MG63 (cell line): ENCODE measurements at regions not wholly inside any gene's neighbourhood (a gene's known extent, or its start where the extent isn't known, plus 50 kb on each side); places are given as distances from the start of the nearest gene placed in this dataset.
A peak's percentile ranks its signal among the peaks of the same experiment; 100 is the strongest.

Source experiments
- DNase-seq: peaks from one replicate; pipeline ENCODE4 v3.0.0-alpha.2; 2020
- H3K27me3 ChIP-seq: fragments of 250-450 bp; sonication (Bioruptor Pico); 2 replicates; pipeline ENCODE4 v1.5.1; 2020; ENCODE audit warnings: mild to moderate bottlenecking, moderate library complexity
- H3K36me3 ChIP-seq: fragments of 250-450 bp; sonication (Bioruptor Pico); 2 replicates; pipeline ENCODE4 v1.5.1; 2020; ENCODE audit warnings: mild to moderate bottlenecking, moderate library complexity
- H3K4me3 ChIP-seq: fragments of 250-450 bp; sonication (Bioruptor Pico); 2 replicates; pipeline ENCODE4 v1.5.1; 2020; ENCODE audit warnings: mild to moderate bottlenecking, moderate library complexity
- H3K9me3 ChIP-seq: fragments of 250-450 bp; sonication (Bioruptor Pico); 2 replicates; pipeline ENCODE4 v1.5.1; 2020; ENCODE audit warnings: mild to moderate bottlenecking, moderate library complexity

DNA sequence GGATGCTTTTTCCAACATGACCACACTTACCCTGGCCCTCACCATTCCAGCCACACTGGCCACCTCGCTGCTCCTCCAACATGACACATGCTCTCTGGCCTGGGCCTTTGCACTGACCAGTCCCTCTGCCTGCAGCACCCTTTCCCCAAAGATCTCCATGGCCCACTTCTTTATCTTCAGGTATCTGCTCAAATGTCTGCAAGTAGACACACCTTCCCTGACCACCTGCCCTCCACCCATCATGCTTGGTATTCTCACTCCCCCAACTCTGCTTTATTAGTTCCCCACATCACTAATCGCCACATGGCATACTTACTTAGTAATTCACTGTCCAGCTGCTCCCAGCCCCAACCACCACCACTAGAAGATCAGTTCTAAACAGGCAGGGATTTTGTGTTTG is 214.2 kb downstream of the BCL11A start:
- DNase-seq, result no peak
- Histone ChIP-seq H3K36me3 (no peaks in the 10 kb centered on the region), H3K4me3 (no peak overlapping the region), H3K27me3 (no peaks in the 10 kb centered on the region), H3K9me3 (no peaks in the 10 kb centered on the region)

DNA sequence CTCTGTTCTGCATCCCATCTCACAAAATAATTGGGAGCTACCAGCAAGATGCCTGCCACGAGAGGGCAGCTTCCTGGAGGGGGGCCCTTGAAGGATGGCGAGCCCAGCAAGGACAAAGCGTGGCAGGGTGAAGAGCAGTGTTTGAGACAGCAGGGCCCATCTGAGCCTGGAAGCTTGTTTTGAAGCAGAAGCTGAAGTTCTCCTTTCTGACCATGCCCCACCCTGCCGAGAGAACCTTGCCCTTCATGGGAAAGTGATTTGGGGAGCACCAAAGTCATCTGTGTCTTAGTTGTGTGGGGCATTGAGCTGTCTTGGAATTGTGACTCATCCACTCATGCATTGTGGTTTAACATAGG is 216.3 kb downstream of the BCL11A start:
- no peaks in the 10 kb centered on the region for H3K27me3 ChIP-seq
- DNase-seq, result peak; percentile 4
- no peak overlapping the region for H3K4me3 ChIP-seq
- no peaks in the 10 kb centered on the region for H3K9me3 ChIP-seq
- no peaks in the 10 kb centered on the region for H3K36me3 ChIP-seq

DNA sequence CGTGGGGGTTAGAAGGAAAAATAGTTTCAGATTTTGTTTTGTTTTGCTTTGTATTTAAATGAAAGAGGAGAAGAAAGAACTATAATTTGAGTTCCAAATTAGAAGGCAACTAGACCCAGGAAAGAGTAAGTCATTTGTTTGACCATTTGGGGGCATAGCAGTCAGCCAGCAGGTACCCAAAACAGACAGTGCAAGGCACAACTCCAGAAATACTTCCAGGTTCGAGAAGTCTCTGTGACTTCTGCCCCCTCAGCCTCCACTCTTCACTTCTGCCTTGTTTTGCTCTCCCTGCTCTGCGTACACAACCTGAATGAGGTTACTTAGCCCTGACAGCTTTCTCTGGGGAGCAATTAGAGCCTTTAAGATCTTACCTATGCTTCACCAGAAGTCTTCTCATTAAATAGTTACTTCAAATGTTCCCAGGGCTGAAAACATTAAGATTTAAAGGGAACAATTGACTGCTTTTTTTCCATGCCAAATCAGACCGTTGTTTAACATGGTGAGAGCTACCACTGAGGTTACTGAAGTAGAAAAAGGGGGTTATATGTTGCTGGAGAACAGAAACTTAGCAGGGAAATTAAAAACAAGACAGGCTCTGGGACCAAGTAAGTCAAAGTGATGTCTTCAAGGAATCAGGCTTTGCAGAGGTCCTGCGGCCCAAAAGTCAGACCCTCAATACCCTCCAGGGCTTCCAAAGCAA is 216.9 kb downstream of the BCL11A start:
- no peak for DNase-seq
- no peaks in the 10 kb centered on the region for H3K27me3 ChIP-seq
- H3K9me3 ChIP-seq, result no peaks in the 10 kb centered on the region
- no peak overlapping the region for H3K4me3 ChIP-seq
- no peaks in the 10 kb centered on the region for H3K36me3 ChIP-seq

DNA sequence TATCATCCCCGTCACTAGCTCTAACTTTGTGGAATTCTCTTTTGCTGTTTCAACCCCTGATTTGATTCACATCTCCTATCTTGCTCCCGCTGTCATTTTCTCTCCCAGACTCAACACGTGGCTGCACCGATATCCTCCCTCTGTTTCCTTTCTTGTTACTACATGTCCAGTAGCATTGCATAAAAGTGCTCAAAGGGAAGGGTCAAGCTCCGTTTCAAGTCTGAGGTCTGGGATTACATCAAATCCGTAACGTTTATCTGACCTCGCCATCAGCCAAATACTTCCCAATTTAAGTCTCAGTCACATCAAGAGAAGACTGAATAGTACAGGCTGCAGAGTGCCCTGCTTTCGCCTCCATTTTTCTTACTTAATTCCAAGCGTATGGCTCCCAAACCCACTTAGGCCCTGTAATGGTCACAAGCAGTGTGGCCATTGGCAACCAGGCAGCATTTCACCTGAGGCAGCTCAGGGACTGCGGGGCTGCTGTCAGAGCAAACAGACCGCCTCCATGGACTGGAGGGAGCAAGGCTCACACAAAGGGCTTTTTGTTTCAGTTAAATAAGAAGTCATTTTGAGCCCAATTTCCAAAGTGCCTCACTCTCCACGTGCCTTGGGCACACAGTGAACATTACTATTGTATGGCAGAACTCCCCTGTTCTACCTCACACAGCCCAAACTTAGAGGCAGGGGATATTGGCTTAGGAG is 217.8 kb downstream of the BCL11A start:
- H3K36me3 ChIP-seq, result no peaks in the 10 kb centered on the region
- DNase-seq, result no peak
- H3K27me3 ChIP-seq, result no peaks in the 10 kb centered on the region
- H3K9me3 ChIP-seq, result no peaks in the 10 kb centered on the region
- H3K4me3 ChIP-seq, result no peak overlapping the region

DNA sequence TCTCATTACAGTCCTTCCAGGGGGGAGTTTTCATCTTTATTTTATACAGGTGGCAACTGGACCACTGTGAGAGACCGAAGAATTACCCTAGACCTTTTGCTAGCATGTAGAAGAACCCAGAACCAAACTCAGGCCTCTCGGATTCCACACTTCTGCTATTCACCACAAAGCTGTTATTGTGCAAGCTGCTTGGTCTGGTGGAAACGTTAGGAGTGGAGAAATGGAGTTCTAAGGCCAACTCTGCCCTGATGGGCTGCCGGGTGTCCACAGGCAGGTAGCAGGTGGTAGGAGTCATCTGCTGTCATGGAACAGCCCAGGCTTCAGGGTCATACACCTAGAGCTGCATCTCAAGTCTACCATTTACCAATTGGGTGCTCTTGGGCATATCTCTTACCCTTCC is 218.8 kb downstream of the BCL11A start:
- no peaks in the 10 kb centered on the region for H3K27me3 ChIP-seq
- no peak for DNase-seq
- no peaks in the 10 kb centered on the region for H3K9me3 ChIP-seq
- H3K4me3 ChIP-seq, result no peak overlapping the region
- H3K36me3 ChIP-seq, result no peaks in the 10 kb centered on the region

DNA sequence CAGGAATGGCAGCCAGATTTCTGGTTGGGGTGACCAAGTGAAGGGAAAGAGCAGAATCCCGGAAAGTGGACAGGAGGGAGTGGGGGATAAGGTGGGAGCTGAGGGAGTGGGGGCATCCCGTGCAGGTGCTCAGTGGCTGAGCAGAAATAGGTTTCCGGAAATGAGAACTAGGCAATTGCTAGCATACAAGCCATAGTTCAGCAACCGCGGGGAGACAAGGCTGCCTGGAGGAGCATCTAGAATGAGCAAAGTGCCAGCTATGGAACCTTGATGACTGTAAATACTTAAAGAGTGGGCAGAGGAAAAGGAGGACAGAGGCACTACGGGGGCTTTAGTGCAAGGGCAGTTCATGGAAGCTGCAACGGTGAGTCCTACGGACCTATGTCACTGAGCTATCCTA is 220.2 kb downstream of the BCL11A start:
- Histone ChIP-seq H3K36me3 (no peaks in the 10 kb centered on the region), H3K9me3 (no peaks in the 10 kb centered on the region), H3K4me3 (no peak overlapping the region), H3K27me3 (no peaks in the 10 kb centered on the region)
- no peak for DNase-seq

DNA sequence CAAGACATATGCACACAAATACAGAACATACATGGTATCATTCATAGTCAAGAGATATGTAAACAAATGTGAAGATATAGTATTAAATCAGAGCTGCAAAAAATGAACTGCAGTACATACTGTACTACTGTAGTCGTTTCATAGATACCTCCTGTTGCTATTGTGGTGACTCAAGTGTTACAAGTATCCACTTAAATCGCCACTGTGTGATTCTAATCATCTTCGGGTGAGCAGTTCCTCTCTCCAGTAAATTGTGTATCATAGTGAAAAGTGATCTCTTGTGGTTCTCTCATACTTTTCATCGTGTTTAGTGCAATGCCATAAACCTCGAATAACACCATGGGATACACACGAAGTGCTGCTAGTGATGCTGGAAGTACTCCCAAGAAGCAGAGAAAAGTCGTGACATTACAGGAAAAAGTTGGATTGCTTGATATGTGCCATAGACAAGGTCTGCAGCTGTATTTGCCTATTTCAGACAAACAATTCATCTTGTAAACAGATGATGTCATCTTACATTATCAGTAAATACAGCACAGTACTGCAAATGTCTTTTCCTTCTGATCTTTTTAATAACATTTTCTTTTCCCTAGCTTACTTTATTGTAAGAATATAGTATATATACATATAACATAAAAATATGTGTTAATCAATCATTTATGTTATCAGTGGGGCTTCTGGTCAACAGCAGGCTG is 222.2 kb downstream of the BCL11A start:
- no peaks in the 10 kb centered on the region for H3K27me3 ChIP-seq
- no peaks in the 10 kb centered on the region for H3K36me3 ChIP-seq
- DNase-seq, result no peak
- H3K9me3 ChIP-seq, result no peaks in the 10 kb centered on the region
- no peak overlapping the region for H3K4me3 ChIP-seq

DNA sequence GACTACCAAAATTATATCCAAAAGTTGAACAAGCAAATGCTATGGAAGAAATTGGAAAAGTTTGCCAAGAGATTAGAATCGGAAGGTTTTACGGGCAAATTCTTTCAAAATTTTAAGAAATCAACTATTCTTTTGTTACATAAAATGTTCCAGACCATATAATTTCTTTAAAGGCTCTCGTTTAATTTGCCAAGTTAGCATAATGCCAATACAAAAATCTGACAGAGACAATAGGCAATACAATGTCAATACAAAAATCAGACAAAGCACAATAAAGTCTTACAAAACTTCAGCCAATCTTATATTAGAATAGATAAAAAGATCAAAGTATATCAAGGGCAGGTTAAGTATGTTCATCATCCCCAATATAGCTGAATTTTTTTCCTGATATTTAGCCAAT is 224.2 kb downstream of the BCL11A start:
- Histone ChIP-seq H3K9me3 (no peaks in the 10 kb centered on the region), H3K27me3 (no peaks in the 10 kb centered on the region), H3K36me3 (no peaks in the 10 kb centered on the region), H3K4me3 (no peak overlapping the region)
- no peak for DNase-seq

DNA sequence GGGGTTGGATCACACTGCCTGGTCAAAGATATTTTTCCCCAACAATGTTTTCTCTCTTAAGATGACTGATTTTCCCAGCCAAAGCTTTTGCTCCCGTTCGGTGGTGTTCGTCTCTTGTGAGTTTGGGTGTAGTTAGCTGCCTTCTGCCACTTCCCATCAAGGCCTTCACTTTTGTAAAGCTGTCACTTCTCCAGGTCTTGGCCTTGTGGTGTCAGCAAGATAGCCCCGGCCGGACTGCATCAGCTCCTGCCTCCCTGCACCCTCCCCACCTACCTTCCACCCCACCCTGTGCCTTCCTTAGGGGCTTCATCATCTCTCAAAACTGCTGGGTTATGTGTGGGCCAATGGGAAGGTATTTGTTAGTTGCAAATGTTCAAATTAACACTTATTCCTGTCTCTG is 228.9 kb downstream of the BCL11A start:
- DNase-seq, result no peak
- Histone ChIP-seq H3K9me3 (no peaks in the 10 kb centered on the region), H3K36me3 (no peaks in the 10 kb centered on the region), H3K27me3 (no peaks in the 10 kb centered on the region), H3K4me3 (no peak overlapping the region)

DNA sequence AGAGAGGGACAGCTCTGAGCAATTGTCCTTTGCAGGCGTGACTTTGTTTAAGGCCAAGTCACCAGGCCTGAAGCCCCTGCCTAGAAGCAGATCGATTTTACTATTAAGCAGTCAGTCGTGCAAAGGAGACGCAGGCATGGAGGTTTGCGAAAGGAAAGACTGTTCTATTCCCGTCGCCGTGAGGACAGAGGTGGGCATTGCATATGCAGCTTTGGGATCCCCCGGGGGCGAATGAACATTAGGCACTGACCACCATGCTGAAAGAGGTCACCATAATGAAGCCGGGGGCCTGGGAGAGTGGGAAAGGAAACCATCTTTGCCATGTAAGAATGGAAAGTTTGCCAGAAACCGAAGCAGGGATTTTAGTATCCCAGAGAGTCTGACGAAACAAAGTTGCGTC is 231.6 kb downstream of the BCL11A start:
- H3K9me3 ChIP-seq, result no peaks in the 10 kb centered on the region
- H3K27me3 ChIP-seq, result no peaks in the 10 kb centered on the region
- H3K4me3 ChIP-seq, result no peak overlapping the region
- no peaks in the 10 kb centered on the region for H3K36me3 ChIP-seq
- DNase-seq, result no peak

DNA sequence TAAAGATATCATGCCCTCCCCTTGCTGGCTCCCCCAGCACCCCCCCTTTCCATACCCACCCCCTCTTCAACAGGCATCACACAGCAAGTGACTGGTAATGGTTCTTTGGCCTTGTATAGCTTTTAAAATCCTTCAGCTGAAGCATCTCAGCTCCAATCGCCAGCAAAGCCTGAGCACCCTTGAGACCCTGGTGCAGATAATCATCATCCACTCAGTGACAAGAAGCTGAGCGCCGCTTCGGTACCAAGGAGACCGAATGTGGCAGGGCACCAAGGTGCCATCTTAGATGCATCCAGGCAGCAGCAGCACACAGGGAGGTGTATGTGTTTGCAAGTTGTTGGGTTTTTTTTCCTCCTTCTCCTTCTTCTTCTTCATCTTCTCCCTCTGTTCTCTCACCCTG is 232.7 kb downstream of the BCL11A start:
- no peaks in the 10 kb centered on the region for H3K36me3 ChIP-seq
- no peaks in the 10 kb centered on the region for H3K9me3 ChIP-seq
- no peak for DNase-seq
- no peaks in the 10 kb centered on the region for H3K27me3 ChIP-seq
- H3K4me3 ChIP-seq, result no peak overlapping the region

DNA sequence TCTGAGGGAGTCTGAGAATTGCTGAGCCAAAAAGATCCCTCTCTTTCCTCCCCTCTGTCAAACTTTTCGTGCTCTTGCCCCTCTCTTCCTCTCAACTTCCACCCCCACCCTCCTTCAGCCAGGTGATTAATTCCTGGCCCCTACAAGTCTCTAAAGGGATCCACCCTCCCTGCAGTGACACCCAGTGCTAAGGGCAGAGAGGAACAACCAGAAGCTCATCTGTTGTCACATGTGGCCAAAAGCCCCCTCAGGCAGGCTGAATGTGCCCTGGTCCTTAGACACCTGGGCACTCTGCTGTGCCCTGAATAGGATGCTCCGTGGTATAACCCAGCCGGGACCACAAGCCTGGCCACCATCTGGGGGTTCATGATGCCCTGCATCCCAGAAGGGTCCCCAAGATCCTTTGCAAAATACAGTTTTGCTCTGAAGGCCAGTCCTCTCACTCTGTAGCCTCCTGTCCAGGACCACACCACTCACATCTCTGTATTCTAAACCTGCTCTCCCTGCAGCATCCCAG is 234.4 kb downstream of the BCL11A start:
- DNase-seq, result no peak
- Histone ChIP-seq H3K4me3 (no peak overlapping the region), H3K36me3 (no peaks in the 10 kb centered on the region), H3K27me3 (no peaks in the 10 kb centered on the region), H3K9me3 (no peaks in the 10 kb centered on the region)

DNA sequence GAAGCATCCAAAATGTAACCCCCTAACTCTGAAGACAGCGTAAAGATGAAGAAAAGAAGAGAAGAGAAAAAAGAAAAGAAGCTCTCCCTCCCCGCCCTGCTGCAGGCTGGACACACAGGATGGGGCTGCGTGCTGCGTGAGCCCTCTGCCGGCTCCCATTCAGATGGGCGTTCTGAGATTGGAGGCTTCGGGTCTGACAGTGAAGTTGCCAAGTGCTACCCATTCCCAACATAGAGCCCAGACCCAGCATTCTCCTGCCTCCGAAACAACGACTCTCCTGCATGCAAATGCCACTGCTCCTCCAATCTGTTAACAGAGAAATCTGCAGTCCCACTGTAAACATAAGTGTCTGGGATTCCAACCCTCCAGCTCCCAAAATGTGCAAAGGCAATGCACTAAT is 234.9 kb downstream of the BCL11A start:
- no peak for DNase-seq
- no peaks in the 10 kb centered on the region for H3K27me3 ChIP-seq
- no peaks in the 10 kb centered on the region for H3K9me3 ChIP-seq
- H3K4me3 ChIP-seq, result no peak overlapping the region
- no peaks in the 10 kb centered on the region for H3K36me3 ChIP-seq

DNA sequence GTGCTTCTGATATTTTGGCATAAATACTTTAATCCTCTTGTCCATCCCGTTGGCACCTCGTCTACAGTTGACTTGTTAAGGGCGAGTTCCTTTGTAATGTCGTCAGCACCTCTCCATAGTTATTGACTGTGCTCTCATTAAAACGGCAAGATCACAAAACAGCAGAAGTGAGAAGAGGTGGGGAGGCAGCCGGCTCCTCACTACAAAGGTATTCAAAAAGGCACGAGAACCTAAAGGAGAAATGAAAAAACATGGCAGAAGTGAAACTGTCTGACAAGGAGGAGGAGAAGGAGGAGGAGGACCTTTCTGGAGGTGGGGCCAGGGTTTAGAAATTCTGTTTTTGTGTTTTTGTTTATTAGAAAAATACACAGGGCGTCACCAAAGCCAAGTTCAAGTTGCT is 235.6 kb downstream of the BCL11A start:
- DNase-seq, result no peak
- Histone ChIP-seq H3K9me3 (no peaks in the 10 kb centered on the region), H3K27me3 (no peaks in the 10 kb centered on the region), H3K36me3 (no peaks in the 10 kb centered on the region), H3K4me3 (no peak overlapping the region)

DNA sequence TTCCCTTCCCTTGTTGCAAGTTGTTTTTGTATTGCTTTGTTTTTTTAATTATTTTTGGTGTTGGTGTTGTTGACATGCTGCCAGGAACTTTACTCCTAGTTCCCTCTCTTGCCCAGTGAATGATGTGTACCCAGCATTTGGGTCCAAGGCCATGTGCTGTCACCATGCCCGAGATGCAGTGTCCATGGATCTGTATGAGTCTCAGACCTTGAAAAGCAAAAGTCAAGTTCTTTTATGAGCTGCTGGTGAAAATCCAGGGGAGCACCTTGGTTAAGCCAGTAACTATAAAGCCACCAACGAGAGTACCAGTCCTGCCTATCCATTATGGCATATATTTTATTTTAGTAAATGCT is 236.4 kb downstream of the BCL11A start:
- Histone ChIP-seq H3K36me3 (no peaks in the 10 kb centered on the region), H3K4me3 (no peak overlapping the region), H3K9me3 (no peaks in the 10 kb centered on the region), H3K27me3 (no peaks in the 10 kb centered on the region)
- no peak for DNase-seq

DNA sequence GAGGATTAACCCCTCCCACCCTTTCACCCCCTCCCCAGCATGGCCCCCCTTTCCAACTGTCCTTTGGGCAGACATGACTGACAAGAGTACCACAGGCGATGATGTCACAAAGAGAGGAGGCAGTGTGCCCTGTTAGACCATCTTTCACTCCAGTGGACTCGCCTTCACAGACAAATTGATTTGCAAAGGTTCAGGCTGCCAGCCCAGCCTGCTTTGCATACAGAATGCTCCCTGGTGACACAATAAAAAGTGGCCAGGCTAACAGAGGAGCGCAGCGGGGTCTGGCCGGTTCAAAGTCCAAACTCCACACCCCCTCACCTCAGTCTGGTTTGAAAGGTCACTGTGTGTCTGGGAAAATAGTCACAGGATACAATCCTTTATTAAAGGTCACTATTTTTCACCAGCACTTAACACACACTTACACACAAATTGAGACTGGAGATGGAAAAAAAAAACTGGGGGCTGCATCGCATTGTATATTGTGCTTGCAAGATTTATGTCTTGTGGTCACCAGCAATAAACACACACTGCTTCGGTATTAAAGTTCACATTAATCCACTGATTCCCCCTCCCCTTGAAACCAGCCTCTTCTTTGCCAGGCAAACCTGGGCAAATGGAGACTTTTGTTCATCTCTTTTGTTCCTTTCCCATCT is 236.9 kb downstream of the BCL11A start:
- H3K4me3 ChIP-seq, result no peak overlapping the region
- no peak for DNase-seq
- no peaks in the 10 kb centered on the region for H3K9me3 ChIP-seq
- H3K27me3 ChIP-seq, result no peaks in the 10 kb centered on the region
- H3K36me3 ChIP-seq, result no peaks in the 10 kb centered on the region

DNA sequence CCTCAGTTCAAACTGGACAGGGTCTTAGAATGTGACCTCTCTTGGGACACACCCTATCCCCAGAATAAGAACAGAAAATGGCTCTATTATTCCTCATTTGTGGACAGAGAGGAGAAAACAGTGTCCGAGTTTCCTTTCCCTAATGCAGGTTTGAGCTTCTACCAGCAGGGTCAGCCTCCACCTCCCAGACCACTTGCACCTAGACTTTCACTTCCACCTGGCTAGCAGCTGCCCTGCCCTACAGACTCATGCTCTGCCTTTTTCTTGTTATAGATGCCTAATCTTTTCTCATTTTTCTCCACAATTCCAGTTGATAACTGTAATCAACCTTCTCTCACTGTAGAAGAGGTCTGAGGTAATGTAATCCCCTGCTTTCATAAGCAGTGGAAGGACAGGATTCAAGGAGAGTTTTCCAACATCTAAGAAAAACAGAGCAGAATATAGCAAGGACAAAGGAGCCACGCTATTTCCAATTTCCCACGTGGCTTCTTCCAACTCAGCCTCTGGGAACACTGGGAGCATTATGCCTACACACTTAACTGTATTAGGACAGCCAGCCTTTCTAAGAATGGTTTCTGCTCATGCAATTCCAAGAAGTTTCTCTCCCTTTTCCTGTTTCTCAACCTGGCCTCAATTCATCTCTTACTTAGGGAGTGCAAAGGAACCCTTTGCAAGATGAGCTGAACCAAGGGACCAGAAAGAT is 239.8 kb downstream of the BCL11A start:
- no peak for DNase-seq
- no peaks in the 10 kb centered on the region for H3K27me3 ChIP-seq
- no peak overlapping the region for H3K4me3 ChIP-seq
- H3K36me3 ChIP-seq, result no peaks in the 10 kb centered on the region
- no peaks in the 10 kb centered on the region for H3K9me3 ChIP-seq
